HG02938 (cell line): ENCODE measurements at regions not wholly inside any gene's neighbourhood (a gene's known extent, or its start where the extent isn't known, plus 50 kb on each side); places are given as distances from the start of the nearest gene placed in this dataset.

Experiments used
- ATAC-seq: cut with Tn5 transposase; IDR thresholded peaks from one replicate; pipeline ENCODE4 v1.9.1; 2021; ENCODE audit warnings: mild to moderate bottlenecking, moderate library complexity; ENCODE audit not compliant: unreplicated experiment

GRCh38 chr18:76580288-76580962 is 85.4 kb upstream of the ZNF516 start:
- ATAC-seq = no peak

GRCh38 chr18:76579301-76579695 is 84.3 kb upstream of the ZNF516 start:
- ATAC-seq = no peak

- no peak for ATAC-seq
These were observed 83.7 kb upstream of the ZNF516 start for GRCh38 chr18:76578571-76579300.

GRCh38 chr18:76573325-76574025 is 78.4 kb upstream of the ZNF516 start:
- no peak for ATAC-seq

- no peak for ATAC-seq
These were observed 77.6 kb upstream of the ZNF516 start for GRCh38 chr18:76572518-76573247.

GRCh38 chr18:76571689-76572088 is 76.6 kb upstream of the ZNF516 start:
- no peak for ATAC-seq

- no peak for ATAC-seq
These were observed 75.8 kb upstream of the ZNF516 start for GRCh38 chr18:76570856-76571255.

GRCh38 chr18:76569644-76570419 is 74.8 kb upstream of the ZNF516 start:
- no peak for ATAC-seq

- no peak for ATAC-seq
These were observed 73.7 kb upstream of the ZNF516 start for GRCh38 chr18:76568731-76569130.

- ATAC-seq = no peak
These were observed 72.9 kb upstream of the ZNF516 start for GRCh38 chr18:76567835-76568445.

GRCh38 chr18:76566987-76567386 is 71.9 kb upstream of the ZNF516 start:
- ATAC-seq = no peak

GRCh38 chr18:76565238-76566173 is 70.5 kb upstream of the ZNF516 start:
- no peak for ATAC-seq

- ATAC-seq = no peak
These were observed 69.7 kb upstream of the ZNF516 start for GRCh38 chr18:76564655-76565237.

GRCh38 chr18:76564117-76564516 is 69.1 kb upstream of the ZNF516 start:
- ATAC-seq = no peak

GRCh38 chr18:76562286-76563122 is 67.5 kb upstream of the ZNF516 start:
- no peak for ATAC-seq

- ATAC-seq = no peak
These were observed 64.0 kb upstream of the ZNF516 start for GRCh38 chr18:76558881-76559667.

- no peak for ATAC-seq
These were observed 62.1 kb upstream of the ZNF516 start for GRCh38 chr18:76557026-76557575.
